Calu3 (cell line): ENCODE measurements at regions not wholly inside any gene's neighbourhood (a gene's known extent, or its start where the extent isn't known, plus 50 kb on each side); places are given as distances from the start of the nearest gene placed in this dataset.

Source experiments
- BruUV-seq: library from RNA; stranded (reverse); fragments of 400-500 nt; replicated peaks from 2 replicates; lab custom pipeline; 2021; lab: Mats Ljungman, UMichigan
- CTCF ChIA-PET: fragments of 300-600 bp; sonication (Branson Sonifier 250); formaldehyde crosslinking; loops from one replicate; lab custom pipeline; 2022; ENCODE audit warnings: antibody characterized with exemption; lab: Charles Lee
- DNase-seq: peaks from one replicate; pipeline ENCODE4 v3.0.0; 2022
- H3K27ac Mint-ChIP-seq: one replicate; pipeline ENCODE4 v1.8.0; 2022; ENCODE audit warnings: mixed read lengths; ENCODE audit not compliant: unreplicated experiment
- H3K27me3 Mint-ChIP-seq: one replicate; pipeline ENCODE4 v1.8.0; 2022; ENCODE audit warnings: mixed read lengths; ENCODE audit not compliant: unreplicated experiment
- H3K36me3 Mint-ChIP-seq: one replicate; pipeline ENCODE4 v1.8.0; 2022; ENCODE audit warnings: mild to moderate bottlenecking, moderate library complexity, mixed read lengths; ENCODE audit not compliant: insufficient read depth, unreplicated experiment
- H3K4me1 Mint-ChIP-seq: one replicate; pipeline ENCODE4 v1.8.0; 2022; ENCODE audit warnings: mild to moderate bottlenecking, low read depth, mixed read lengths; ENCODE audit not compliant: unreplicated experiment
- H3K4me3 Mint-ChIP-seq: one replicate; pipeline ENCODE4 v1.8.0; 2022; ENCODE audit warnings: mild to moderate bottlenecking, low read depth, moderate library complexity, mixed read lengths; ENCODE audit not compliant: unreplicated experiment
- H3K9me3 Mint-ChIP-seq: one replicate; pipeline ENCODE4 v1.8.0; 2022; ENCODE audit warnings: low read depth, mixed read lengths; ENCODE audit not compliant: unreplicated experiment
- CTCF ChIP-seq: fragments of 200-600 bp; IDR thresholded peaks from one replicate; pipeline ENCODE4 v1.8.0; 2022; ENCODE audit warnings: antibody characterized with exemption; ENCODE audit not compliant: unreplicated experiment
- intact Hi-C: fragments of 100-400 bp; cut with micrococcal nuclease; formaldehyde crosslinking; loops from one replicate; pipeline ENCODE4 v1.10.0; 2022; ENCODE audit not compliant: unreplicated experiment

DNA sequence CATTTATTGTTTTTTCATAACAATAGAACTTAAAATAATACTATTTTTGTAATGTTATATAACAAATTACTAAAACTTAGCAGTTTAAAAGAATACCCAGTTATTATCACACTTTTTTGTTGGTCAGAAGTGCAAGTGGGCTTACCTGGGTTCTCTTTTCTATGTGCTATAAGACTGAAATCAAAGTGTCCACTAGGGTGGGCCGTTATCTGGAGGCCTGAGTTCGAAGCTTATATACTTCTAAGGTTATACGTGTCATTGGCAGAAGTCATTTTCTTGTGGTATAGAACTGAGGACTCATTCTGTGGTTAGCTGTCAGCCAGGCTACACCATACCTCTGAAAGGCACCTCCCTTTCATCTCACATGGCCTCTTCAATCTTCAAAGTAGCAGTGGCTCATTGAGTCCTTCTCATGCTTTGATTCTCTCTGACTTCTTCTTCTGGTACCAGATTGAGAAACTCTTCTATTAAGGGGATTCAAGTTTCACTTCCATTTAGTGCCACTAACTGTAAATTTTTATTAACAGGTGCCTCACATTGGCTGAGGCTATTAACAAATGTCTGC, 414.3 kb downstream of the AMY1C start:
- intact Hi-C loops, result no loop called here
- TF ChIP-seq CTCF, result no peak
- CTCF ChIA-PET, result interaction anchor here (0.7 kb wide), 2 partner anchors 39 to 130 kb away, joined by 3 to 4 read pairs; no protein-coding TSS in a partner anchor
- peaks cover 6% of the 10 kb centered on the region for H3K9me3 Mint-ChIP-seq
- H3K27ac Mint-ChIP-seq, result no peak overlapping the region
- no peak for DNase-seq
- no peaks in the 10 kb centered on the region for H3K27me3 Mint-ChIP-seq
- BruUV-seq, result no TSS peak
- H3K36me3 Mint-ChIP-seq, result no peaks in the 10 kb centered on the region
- H3K4me3 Mint-ChIP-seq, result no peak overlapping the region
- H3K4me1 Mint-ChIP-seq, result no peaks in the 10 kb centered on the region

GRCh38 chr1:104172243-104172681, 422.6 kb downstream of the AMY1C start:
- Mint-ChIP-seq H3K4me1 (no peaks in the 10 kb centered on the region), H3K27me3 (no peaks in the 10 kb centered on the region), H3K27ac (no peak overlapping the region), H3K36me3 (no peaks in the 10 kb centered on the region), H3K4me3 (no peak overlapping the region), H3K9me3 (peaks cover 3% of the 10 kb centered on the region)
- intact Hi-C loops, result no loop called here
- no peak for DNase-seq
- no peak for TF ChIP-seq CTCF
- CTCF ChIA-PET, result no interaction called here
- BruUV-seq, result no TSS peak

DNA sequence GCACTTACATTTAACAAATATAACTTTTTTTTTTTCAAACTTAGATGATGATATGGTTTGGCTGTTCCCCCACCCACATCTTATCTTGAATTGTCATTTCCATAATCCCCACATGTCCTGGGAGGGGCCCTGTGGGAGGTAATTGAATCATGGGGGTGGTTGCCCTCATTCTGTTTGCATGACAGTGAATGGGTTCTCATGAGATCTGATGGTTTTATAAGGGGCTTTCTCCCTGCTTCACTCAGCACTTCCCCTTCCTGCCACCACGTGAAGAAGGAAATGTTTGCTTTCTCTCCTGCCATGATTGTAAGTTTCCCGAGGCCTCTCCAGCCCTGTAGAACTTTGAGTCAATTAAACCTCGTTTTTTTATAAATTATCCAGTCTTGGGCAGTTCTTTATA, 432.6 kb downstream of the AMY1C start:
- Mint-ChIP-seq H3K9me3 (no peaks in the 10 kb centered on the region), H3K27me3 (no peaks in the 10 kb centered on the region), H3K36me3 (no peaks in the 10 kb centered on the region), H3K27ac (no peak overlapping the region), H3K4me3 (no peak overlapping the region), H3K4me1 (no peaks in the 10 kb centered on the region)
- intact Hi-C loops, result no loop called here
- no peak for DNase-seq
- CTCF ChIA-PET, result interaction anchor here (0.6 kb wide), 1 partner anchor 44 kb away, joined by 3 read pairs; no protein-coding TSS in a partner anchor
- BruUV-seq, result no TSS peak
- no peak for TF ChIP-seq CTCF

GRCh38 chr1:104189207-104189606, 439.5 kb downstream of the AMY1C start:
- TF ChIP-seq CTCF, result no peak
- Mint-ChIP-seq H3K36me3 (no peaks in the 10 kb centered on the region), H3K4me1 (no peaks in the 10 kb centered on the region), H3K4me3 (no peak overlapping the region), H3K27me3 (no peaks in the 10 kb centered on the region), H3K27ac (no peak overlapping the region), H3K9me3 (peaks cover 1% of the 10 kb centered on the region)
- no peak for DNase-seq
- intact Hi-C loops, result no loop called here
- BruUV-seq, result no TSS peak
- CTCF ChIA-PET, result no interaction called here
